SK-N-SH (cell line): ENCODE measurements at regions not wholly inside any gene's neighbourhood (a gene's known extent, or its start where the extent isn't known, plus 50 kb on each side); places are given as distances from the start of the nearest gene placed in this dataset.

ENCODE experiments used
- CTCF ChIA-PET: fragments of 300-600, 350-600 bp; formaldehyde crosslinking; extraction: SDS; loops from one replicate; lab custom pipeline; 2021; lab: Yijun Ruan, JAX
- POLR2A ChIA-PET: fragments of 350-600 bp; sonication (Branson Sonifier 250); formaldehyde crosslinking; extraction: SDS; loops from one replicate; lab custom pipeline; 2020; ENCODE audit warnings: antibody characterized with exemption, inconsistent platforms; lab: Yijun Ruan, JAX
- DNase-seq: peaks from one replicate; pipeline ENCODE4 v3.0.0; 2012
- H2AFZ ChIP-seq: fragments of 200-600 bp; sonication (generic); 2 replicates; pipeline ENCODE4 v1.8.1; 2016; ENCODE audit warnings: antibody characterized with exemption, mild to moderate bottlenecking, low read depth
- H3F3A ChIP-seq: fragments of 200-600 bp; sonication (generic); replicated peaks from 2 replicates; pipeline ENCODE3; 2016; ENCODE audit warnings: antibody characterized with exemption, mild to moderate bottlenecking; ENCODE audit not compliant: insufficient read depth
- H3K27ac ChIP-seq, 2 experiments: fragments of 200-500 bp in 1 of 2; fragments of 200-600 bp in 1 of 2; sonication (Bioruptor generic) in 1 of 2; sonication (generic), shearing (Covaris generic) in 1 of 2; 2 replicates each; pipeline versions ENCODE4 v1.5.1 to v1.6.1; 2014 to 2016; ENCODE audit warnings: low read depth in 2 of 2, inconsistent platforms in 1 of 2, low read length in 1 of 2, mild to moderate bottlenecking in 1 of 2, mixed read lengths in 1 of 2
- H3K27me3 ChIP-seq: fragments of 200-600 bp; sonication (generic), shearing (Covaris generic); 2 replicates; pipeline ENCODE4 v1.6.1; 2016; ENCODE audit warnings: mixed run types; ENCODE audit not compliant: insufficient read depth
- H3K36me3 ChIP-seq, 2 experiments: fragments of 200-500 bp in 1 of 2; fragments of 200-600 bp in 1 of 2; sonication (Bioruptor generic) in 1 of 2; sonication (generic) in 1 of 2; replicated peaks in 1 of 2; 2 replicates each; pipeline versions ENCODE3 to v1.5.1; 2014 to 2016; ENCODE audit warnings: low read length in 1 of 2, mild to moderate bottlenecking in 1 of 2; ENCODE audit not compliant: insufficient read depth in 2 of 2, control insufficient read depth in 1 of 2
- H3K4me1 ChIP-seq, 2 experiments: fragments of 200-500 bp in 1 of 2; fragments of 200-600 bp in 1 of 2; sonication (Bioruptor generic) in 1 of 2; sonication (generic), shearing (Covaris generic) in 1 of 2; 2 replicates each; pipeline versions ENCODE4 v1.5.1 to v1.6.1; 2014 to 2016; ENCODE audit warnings: low read depth in 1 of 2, low read length in 1 of 2, mixed run types in 1 of 2; ENCODE audit not compliant: insufficient read depth in 2 of 2, control insufficient read depth in 1 of 2
- H3K4me2 ChIP-seq: fragments of 200-600 bp; sonication (generic), shearing (Covaris generic); 2 replicates; pipeline ENCODE4 v1.6.1; 2017; ENCODE audit warnings: mixed run types
- H3K4me3 ChIP-seq, 2 experiments: fragments of 200-500 bp in 1 of 2; fragments of 200-600 bp in 1 of 2; sonication (Bioruptor generic) in 1 of 2; sonication (generic), shearing (Covaris generic) in 1 of 2; 2 replicates each; pipeline versions ENCODE4 v1.5.1 to v1.8.1; 2014 to 2016; ENCODE audit warnings: low read depth in 2 of 2, inconsistent platforms in 1 of 2, low read length in 1 of 2, mild to moderate bottlenecking in 1 of 2, mixed read lengths in 1 of 2, moderate library complexity in 1 of 2
- H3K79me2 ChIP-seq: fragments of 200-600 bp; sonication (generic); 2 replicates; pipeline ENCODE4 v1.8.1; 2017; ENCODE audit warnings: mild to moderate bottlenecking; ENCODE audit not compliant: insufficient read depth
- H3K9ac ChIP-seq: fragments of 200-600 bp; sonication (generic); 2 replicates; pipeline ENCODE4 v1.6.1; 2017; ENCODE audit warnings: mixed run types
- H3K9me2 ChIP-seq: fragments of 200-600 bp; sonication (generic); 2 replicates; pipeline ENCODE4 v1.6.1; 2017; ENCODE audit warnings: mixed run types
- H3K9me3 ChIP-seq: fragments of 200-600 bp; sonication (generic); 2 replicates; pipeline ENCODE4 v1.6.1; 2017; ENCODE audit warnings: mixed run types, mild to moderate bottlenecking, moderate library complexity
- H4K20me1 ChIP-seq: fragments of 200-600 bp; sonication (generic); 2 replicates; pipeline ENCODE4 v1.6.1; 2017; ENCODE audit warnings: mild to moderate bottlenecking, mixed run types; ENCODE audit not compliant: insufficient read depth
- CHD2 ChIP-seq: fragments of 150-350 bp; IDR thresholded peaks from 2 replicates; pipeline ENCODE4 v1.6.1; 2018; ENCODE audit warnings: low read length; ENCODE audit not compliant: partially characterized antibody
- EP300 ChIP-seq, 2 experiments: IDR thresholded peaks; 2 replicates each; pipeline versions ENCODE4 v1.4.0 to v1.6.1; 2012; ENCODE audit warnings: borderline replicate concordance in 1 of 2, low read depth in 1 of 2, low read length in 1 of 2
- EZH2phosphoT487 ChIP-seq: fragments of 200-600 bp; sonication (generic); IDR thresholded peaks from 2 replicates; pipeline ENCODE4 v1.6.1; 2017; ENCODE audit warnings: low read depth, mixed run types, mild to moderate bottlenecking, antibody characterized with exemption, moderate library complexity, borderline replicate concordance
- FOXJ3 ChIP-seq: sonication (generic); formaldehyde crosslinking; IDR thresholded peaks from 2 replicates; pipeline ENCODE4 v1.5.1; 2020; ENCODE audit warnings: mild to moderate bottlenecking, missing genetic modification reagents
- GABPA ChIP-seq: IDR thresholded peaks from 2 replicates; pipeline ENCODE4 v1.4.0; 2012; ENCODE audit warnings: low read depth, mild to moderate bottlenecking
- NFIC ChIP-seq: IDR thresholded peaks from 2 replicates; pipeline ENCODE4 v1.4.0; 2012; ENCODE audit warnings: borderline replicate concordance
- NRF1 ChIP-seq: IDR thresholded peaks from 2 replicates; pipeline ENCODE4 v1.6.1; 2012; ENCODE audit warnings: low read depth, mild to moderate bottlenecking, low read length
- RCOR1 ChIP-seq: fragments of 150-350 bp; IDR thresholded peaks from 2 replicates; pipeline ENCODE4 v1.6.1; 2017; ENCODE audit warnings: antibody characterized with exemption, low read length
- RXRA ChIP-seq: IDR thresholded peaks from 2 replicates; pipeline ENCODE4 v1.4.0; 2012; ENCODE audit warnings: low read depth, mild to moderate bottlenecking, borderline replicate concordance
- SMC3 ChIP-seq: IDR thresholded peaks from 2 replicates; pipeline ENCODE4 v1.6.1; 2012; ENCODE audit warnings: low read depth, low read length, improper control_type of control experiment
- TAF1 ChIP-seq: IDR thresholded peaks from 2 replicates; pipeline ENCODE4 v1.6.1; 2012; ENCODE audit warnings: low read depth, mild to moderate bottlenecking, low read length, moderate library complexity, borderline replicate concordance
- YY1 ChIP-seq: IDR thresholded peaks from 2 replicates; pipeline ENCODE4 v1.4.0; 2012; ENCODE audit warnings: low read depth, mild to moderate bottlenecking
- WGBS: methylation state at CpG from one replicate; pipeline ENCODE4 v1.1.6; 2017; ENCODE audit warnings: low lambda C conversion rate; 5-methylcytosine and 5-hydroxymethylcytosine counted together
- TF ChIP-seq, protein P1 (sequence below): IDR thresholded peaks from 2 replicates; pipeline ENCODE4 v1.4.0; 2012; ENCODE audit warnings: low read depth, borderline replicate concordance
- TF ChIP-seq, protein P2 (sequence below): IDR thresholded peaks from 2 replicates; pipeline ENCODE4 v1.4.0; 2012; ENCODE audit warnings: low read depth
- TF ChIP-seq, protein P3 (sequence below): IDR thresholded peaks from 2 replicates; pipeline ENCODE4 v1.4.0; 2012; ENCODE audit warnings: low read depth, borderline replicate concordance
- TF ChIP-seq, protein P4 (sequence below): IDR thresholded peaks from 2 replicates; pipeline ENCODE4; 2012

DNA sequence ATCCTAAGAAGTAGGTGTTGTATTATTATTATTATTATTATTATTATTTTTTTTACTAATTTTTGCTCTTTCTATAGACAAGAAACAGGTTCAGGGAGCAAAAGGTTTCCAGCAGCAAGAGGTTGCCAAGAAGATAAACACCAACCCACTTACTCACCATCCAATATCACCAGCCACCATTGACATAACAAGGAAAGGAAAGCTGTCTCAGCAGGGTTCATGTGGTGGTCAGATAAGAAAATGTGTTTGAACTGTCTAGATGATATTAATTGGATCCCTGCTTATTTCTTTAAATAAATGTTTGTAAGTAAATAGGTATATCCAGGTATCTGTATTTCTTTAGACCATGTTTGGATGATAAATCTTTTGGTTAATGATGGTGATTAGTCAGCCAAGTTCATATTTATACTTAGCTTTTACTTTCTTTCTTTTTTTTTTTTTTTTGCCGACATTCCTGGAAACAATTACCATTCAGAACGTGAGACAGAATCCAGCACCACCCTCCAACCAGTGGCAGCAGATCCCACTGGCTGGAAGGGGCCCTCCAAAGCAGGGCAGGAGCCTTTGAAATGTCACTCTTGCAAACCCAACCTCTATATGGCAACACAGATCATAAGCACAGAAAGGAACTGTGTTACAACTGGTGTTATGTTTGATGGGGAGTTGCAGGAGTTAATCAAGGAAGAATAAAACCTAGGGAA, 139.2 kb upstream of the ECI2 start:
- H3K36me3 ChIP-seq = no peaks in the 10 kb centered on the region
- H3K4me1 ChIP-seq = peaks cover 0 to 9% of the 10 kb centered on the region in 2 experiments; a peak in 1 of 4 replicates
- TF ChIP-seq EZH2phosphoT487 (no peak), RCOR1 (no peak), SMC3 (no peak), NFIC (no peak), GABPA (no peak), YY1 (no peak), EP300 (IDR thresholded peaks at IDR 0.05; ENCODE audit: borderline replicate concordance in 1 of 2, low read depth in 1 of 2, low read length in 1 of 2) (no peak), NRF1 (no peak), TAF1 (no peak), RXRA (no peak), FOXJ3 (no peak), CHD2 (no peak)
- TF ChIP-seq, protein P1, sequence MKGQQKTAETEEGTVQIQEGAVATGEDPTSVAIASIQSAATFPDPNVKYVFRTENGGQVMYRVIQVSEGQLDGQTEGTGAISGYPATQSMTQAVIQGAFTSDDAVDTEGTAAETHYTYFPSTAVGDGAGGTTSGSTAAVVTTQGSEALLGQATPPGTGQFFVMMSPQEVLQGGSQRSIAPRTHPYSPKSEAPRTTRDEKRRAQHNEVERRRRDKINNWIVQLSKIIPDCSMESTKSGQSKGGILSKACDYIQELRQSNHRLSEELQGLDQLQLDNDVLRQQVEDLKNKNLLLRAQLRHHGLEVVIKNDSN = no peak
- TF ChIP-seq, protein P2, sequence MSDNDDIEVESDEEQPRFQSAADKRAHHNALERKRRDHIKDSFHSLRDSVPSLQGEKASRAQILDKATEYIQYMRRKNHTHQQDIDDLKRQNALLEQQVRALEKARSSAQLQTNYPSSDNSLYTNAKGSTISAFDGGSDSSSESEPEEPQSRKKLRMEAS = no peak
- TF ChIP-seq, protein P3, sequence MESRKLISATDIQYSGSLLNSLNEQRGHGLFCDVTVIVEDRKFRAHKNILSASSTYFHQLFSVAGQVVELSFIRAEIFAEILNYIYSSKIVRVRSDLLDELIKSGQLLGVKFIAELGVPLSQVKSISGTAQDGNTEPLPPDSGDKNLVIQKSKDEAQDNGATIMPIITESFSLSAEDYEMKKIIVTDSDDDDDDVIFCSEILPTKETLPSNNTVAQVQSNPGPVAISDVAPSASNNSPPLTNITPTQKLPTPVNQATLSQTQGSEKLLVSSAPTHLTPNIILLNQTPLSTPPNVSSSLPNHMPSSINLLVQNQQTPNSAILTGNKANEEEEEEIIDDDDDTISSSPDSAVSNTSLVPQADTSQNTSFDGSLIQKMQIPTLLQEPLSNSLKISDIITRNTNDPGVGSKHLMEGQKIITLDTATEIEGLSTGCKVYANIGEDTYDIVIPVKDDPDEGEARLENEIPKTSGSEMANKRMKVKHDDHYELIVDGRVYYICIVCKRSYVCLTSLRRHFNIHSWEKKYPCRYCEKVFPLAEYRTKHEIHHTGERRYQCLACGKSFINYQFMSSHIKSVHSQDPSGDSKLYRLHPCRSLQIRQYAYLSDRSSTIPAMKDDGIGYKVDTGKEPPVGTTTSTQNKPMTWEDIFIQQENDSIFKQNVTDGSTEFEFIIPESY = no peak
- TF ChIP-seq, protein P4, sequence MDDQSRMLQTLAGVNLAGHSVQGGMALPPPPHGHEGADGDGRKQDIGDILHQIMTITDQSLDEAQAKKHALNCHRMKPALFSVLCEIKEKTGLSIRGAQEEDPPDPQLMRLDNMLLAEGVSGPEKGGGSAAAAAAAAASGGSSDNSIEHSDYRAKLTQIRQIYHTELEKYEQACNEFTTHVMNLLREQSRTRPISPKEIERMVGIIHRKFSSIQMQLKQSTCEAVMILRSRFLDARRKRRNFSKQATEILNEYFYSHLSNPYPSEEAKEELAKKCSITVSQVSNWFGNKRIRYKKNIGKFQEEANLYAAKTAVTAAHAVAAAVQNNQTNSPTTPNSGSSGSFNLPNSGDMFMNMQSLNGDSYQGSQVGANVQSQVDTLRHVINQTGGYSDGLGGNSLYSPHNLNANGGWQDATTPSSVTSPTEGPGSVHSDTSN = no peak
- TF ChIP-seq, all 33 proteins: peak for 0
- Histone ChIP-seq H3K4me2 (no peak overlapping the region; the same call in 1 of the 2 replicates), H3K27me3 (peaks cover 14% of the 10 kb centered on the region; the same call in 1 of the 2 replicates), H2AFZ (no peak overlapping the region), H3K9ac (no peak overlapping the region), H3K27ac (no peak overlapping the region), H3F3A (no peaks in the 10 kb centered on the region), H3K79me2 (no peaks in the 10 kb centered on the region), H3K4me3 (no peak overlapping the region), H3K9me2 (no peaks in the 10 kb centered on the region), H4K20me1 (no peaks in the 10 kb centered on the region), H3K9me3 (no peaks in the 10 kb centered on the region)
- ChIA-PET CTCF (no interaction called here), POLR2A (no interaction called here)
- 0% methylated on average over 2 of the region's 2 CpGs for WGBS
- DNase-seq = no peak
